K562 (cell line): ENCODE measurements at regions not wholly inside any gene's neighbourhood (a gene's known extent, or its start where the extent isn't known, plus 50 kb on each side); places are given as distances from the start of the nearest gene placed in this dataset.

ENCODE experiments used
- ATAC-seq: fragments of 200-7000 bp; cut with Tn5 transposase; 3 replicates; pipeline ENCODE4 v1.9.1; 2020; ENCODE audit warnings: moderate library complexity
- BruUV-seq: library from RNA; stranded (reverse); fragments of 400-500 nt; replicated peaks from 2 replicates; lab custom pipeline; 2021; lab: Mats Ljungman, UMichigan
- CTCF ChIA-PET: fragments of 300-600 bp; formaldehyde crosslinking; extraction: SDS; loops from one replicate; lab custom pipeline; 2021; ENCODE audit warnings: low intra/inter-chr PET ratio; lab: Yijun Ruan, JAX
- POLR2A ChIA-PET: fragments of 300-600, 350-650 bp; sonication (Branson Sonifier 250); formaldehyde crosslinking; extraction: SDS; loops from one replicate; lab custom pipeline; 2021; ENCODE audit warnings: antibody characterized with exemption, inconsistent platforms; lab: Yijun Ruan, JAX
- DNase-seq, 4 experiments: peaks; one replicate each; pipeline versions ENCODE4 v3.0.0 to v3.0.0-alpha.2; 2011 to 2018; ENCODE audit warnings: low spot score in 3 of 4, mixed read lengths in 3 of 4; ENCODE audit errors: extremely low read depth in 1 of 4
- FAIRE-seq: peaks from 2 replicates; lab custom pipeline; 2011; peaks lifted over from hg19 to GRCh38; lab: Jason Lieb, UNC
- H2AFZ ChIP-seq: 2 replicates; pipeline ENCODE4 v1.6.0; 2011; ENCODE audit warnings: low read depth, low read length, control low read depth, inconsistent platforms
- H3K27ac ChIP-seq: fragments of 200-600 bp; 3 replicates; pipeline ENCODE4 v1.8.0; 2011; ENCODE audit warnings: low read depth, mild to moderate bottlenecking, control low read depth, inconsistent platforms, low read length, moderate library complexity, mixed read lengths; ENCODE audit errors: extremely low read depth
- H3K27me3 ChIP-seq, 2 experiments: fragments of 300-600 bp in 1 of 2; 2 replicates in 1 of 2; 3 replicates in 1 of 2; pipeline versions ENCODE4 v1.6.0 to v1.8.0; 2011; ENCODE audit warnings: inconsistent platforms in 2 of 2, low read length in 2 of 2, mild to moderate bottlenecking in 1 of 2, mixed read lengths in 1 of 2, moderate library complexity in 1 of 2; ENCODE audit not compliant: control insufficient read depth in 2 of 2, insufficient read depth in 2 of 2
- H3K36me3 ChIP-seq: fragments of 300-600 bp; 3 replicates; pipeline ENCODE4 v1.8.0; 2011; ENCODE audit warnings: mild to moderate bottlenecking, low read length, inconsistent platforms; ENCODE audit not compliant: control insufficient read depth, insufficient read depth
- H3K4me1 ChIP-seq, 2 experiments: fragments of 200-600 bp in 1 of 2; replicated peaks in 1 of 2; 2 replicates in 1 of 2; 3 replicates in 1 of 2; pipeline versions ENCODE4 v1.5.1 to v1.8.0; 2011; ENCODE audit warnings: inconsistent platforms in 2 of 2, low read length in 2 of 2, mild to moderate bottlenecking in 1 of 2, mixed read lengths in 1 of 2, moderate library complexity in 1 of 2; ENCODE audit not compliant: control insufficient read depth in 2 of 2, insufficient read depth in 2 of 2
- H3K4me2 ChIP-seq: 2 replicates; pipeline ENCODE4 v1.6.1; 2011; ENCODE audit warnings: low read length, control low read depth, inconsistent platforms, mixed read lengths; ENCODE audit not compliant: insufficient read depth
- H3K4me3 ChIP-seq: fragments of 200-600 bp; sonication (generic), shearing (Covaris generic); 2 replicates; pipeline ENCODE4 v1.5.1; 2016; ENCODE audit warnings: control low read depth, inconsistent platforms
- H3K79me2 ChIP-seq: fragments of 200-600 bp; 3 replicates; pipeline ENCODE4 v1.8.0; 2011; ENCODE audit warnings: low read length, inconsistent platforms; ENCODE audit not compliant: control insufficient read depth, insufficient read depth
- H3K9ac ChIP-seq, 2 experiments: 2 replicates each; pipeline versions ENCODE4 v1.6.0 to v1.6.1; 2011; ENCODE audit warnings: low read depth in 2 of 2, low read length in 2 of 2, control low read depth in 1 of 2, inconsistent platforms in 1 of 2, mild to moderate bottlenecking in 1 of 2, mixed read lengths in 1 of 2; ENCODE audit not compliant: insufficient read depth in 1 of 2
- H3K9me1 ChIP-seq: one replicate; pipeline ENCODE4 v1.6.0; 2011; ENCODE audit warnings: inconsistent platforms, mild to moderate bottlenecking, low read length, moderate library complexity; ENCODE audit not compliant: control insufficient read depth, insufficient read depth
- H3K9me3 ChIP-seq: replicated peaks from 2 replicates; pipeline ENCODE4 v1.5.1; 2011; ENCODE audit warnings: low read depth, low read length, inconsistent platforms; ENCODE audit not compliant: control insufficient read depth, insufficient read depth
- H4K20me1 ChIP-seq: replicated peaks from 2 replicates; pipeline ENCODE4 v1.6.1; 2011; ENCODE audit warnings: low read length, inconsistent platforms, mixed read lengths; ENCODE audit not compliant: control insufficient read depth, insufficient read depth
- ARHGAP35 ChIP-seq: fragments of 450-650 bp; IDR thresholded peaks from 2 replicates; pipeline ENCODE4 v1.6.1; 2018; ENCODE audit not compliant: partially characterized antibody
- DDX20 ChIP-seq: fragments of 450-650 bp; IDR thresholded peaks from 2 replicates; pipeline ENCODE4 v1.6.1; 2016; ENCODE audit warnings: missing genetic modification characterization, low read depth, mild to moderate bottlenecking, missing compliant biosample characterization, moderate library complexity
- ELF1 ChIP-seq: fragments of 200-800 bp; sonication (Bioruptor generic); IDR thresholded peaks from 2 replicates; pipeline ENCODE4 v1.6.1; 2016; ENCODE audit warnings: missing genetic modification characterization, missing compliant biosample characterization
- HDAC1 ChIP-seq, 2 experiments: fragments of 450-650 bp; IDR thresholded peaks; 2 replicates each; pipeline ENCODE4 v1.6.1; 2016 to 2017; ENCODE audit warnings: inconsistent platforms in 1 of 2, mild to moderate bottlenecking in 1 of 2, moderate library complexity in 1 of 2
- PTTG1 ChIP-seq: fragments of 450-650 bp; IDR thresholded peaks from 2 replicates; pipeline ENCODE4 v1.6.1; 2016; ENCODE audit warnings: low read depth, mild to moderate bottlenecking, missing genetic modification characterization, missing compliant biosample characterization
- RAD51 ChIP-seq: fragments of 450-650 bp; IDR thresholded peaks from 2 replicates; pipeline ENCODE4 v1.7.1; 2016; ENCODE audit warnings: low read depth, mild to moderate bottlenecking, borderline replicate concordance
- SMAD1 ChIP-seq: fragments of 150-350 bp; IDR thresholded peaks from 2 replicates; pipeline ENCODE4 v1.6.1; 2014; ENCODE audit warnings: low read length, low read depth; ENCODE audit not compliant: partially characterized antibody
- SNRNP70 ChIP-seq: fragments of 200-400 bp; formaldehyde crosslinking; optimal IDR thresholded peaks from 2 replicates; pipeline ENCODE3; 2017; ENCODE audit warnings: low read depth, low read length
- TBP ChIP-seq: optimal IDR thresholded peaks from 2 replicates; pipeline ENCODE3; 2011; ENCODE audit warnings: low read depth, low read length, improper control_type of control experiment
- YY1 ChIP-seq, 3 experiments: IDR thresholded peaks; 2 replicates each; pipeline ENCODE4 v1.6.1; 2011; ENCODE audit warnings: low read length in 2 of 3, mild to moderate bottlenecking in 2 of 3, moderate library complexity in 2 of 3, borderline replicate concordance in 1 of 3, control low read depth in 1 of 3, low read depth in 1 of 3; ENCODE audit not compliant: insufficient read depth in 3 of 3, insufficient replicate concordance in 2 of 3, control insufficient read depth in 1 of 3, insufficient read length in 1 of 3; ENCODE audit errors: extremely low read depth in 1 of 3
- ZKSCAN3 ChIP-seq: fragments of 250-450 bp; sonication (Bioruptor Pico); IDR thresholded peaks from 2 replicates; pipeline ENCODE4 v1.4.0; 2020
- ZNF3 ChIP-seq: fragments of 250-450 bp; sonication (Bioruptor Pico); IDR thresholded peaks from 2 replicates; pipeline ENCODE4 v1.5.0; 2021; ENCODE audit warnings: mild to moderate bottlenecking, moderate library complexity
- ZNF444 ChIP-seq: fragments of 250-450 bp; sonication (Bioruptor Pico); IDR thresholded peaks from 2 replicates; pipeline ENCODE4 v1.4.0; 2020; ENCODE audit warnings: mild to moderate bottlenecking, moderate library complexity
- ZNF766 ChIP-seq: fragments of 200-800 bp; sonication (Bioruptor generic); conservative IDR thresholded peaks from 2 replicates; pipeline ENCODE4 v1.6.1; 2016; ENCODE audit warnings: missing genetic modification characterization, missing compliant biosample characterization
- ZNF79 ChIP-seq: fragments of 250-450 bp; sonication (Bioruptor Pico); IDR thresholded peaks from 2 replicates; pipeline ENCODE4 v1.4.0; 2020; ENCODE audit warnings: low read depth, mild to moderate bottlenecking, moderate library complexity
- WGBS: fragments of 100-300 bp; shearing (Covaris generic); methylation state at CpG from one replicate; pipeline ENCODE4 v1.1.6; 2016; ENCODE audit warnings: low coverage, mixed read lengths; ENCODE audit not compliant: insufficient coverage; ENCODE audit errors: missing lambda C conversion rate; 5-methylcytosine and 5-hydroxymethylcytosine counted together
- in situ Hi-C: fragments of 300-500 bp; cut with MboI; formaldehyde crosslinking; loops from 4 replicates; pipeline ENCODE4 v1.15.0; 2018; ENCODE audit warnings: inconsistent platforms, mixed read lengths
- intact Hi-C: fragments of 100-400 bp; cut with micrococcal nuclease; formaldehyde crosslinking; loops from 2 replicates; pipeline ENCODE4 v1.14.2; 2022
- TF ChIP-seq, protein P1 (sequence below): fragments of 250-450 bp; sonication (Bioruptor Pico); IDR thresholded peaks from 2 replicates; pipeline ENCODE4 v1.8.0; 2022; ENCODE audit warnings: moderate library complexity, mild to moderate bottlenecking, inconsistent platforms
- TF ChIP-seq, protein P2 (sequence below): sonication (generic); formaldehyde crosslinking; IDR thresholded peaks from 2 replicates; pipeline ENCODE4 v1.8.1; 2023; ENCODE audit warnings: mild to moderate bottlenecking, missing genetic modification reagents, moderate library complexity
- TF ChIP-seq, protein P3 (sequence below), 2 experiments: fragments of 450-650 bp in 1 of 2; sonication (generic) in 1 of 2; formaldehyde crosslinking in 1 of 2; IDR thresholded peaks in 1 of 2; conservative IDR thresholded peaks in 1 of 2; 2 replicates each; pipeline versions ENCODE4 v1.6.1 to v1.8.1; 2016 to 2023; ENCODE audit warnings: mild to moderate bottlenecking in 2 of 2, moderate library complexity in 2 of 2, inconsistent platforms in 1 of 2, missing genetic modification reagents in 1 of 2
- TF ChIP-seq, protein P4 (sequence below): fragments of 250-450 bp; sonication (Bioruptor Pico); IDR thresholded peaks from 2 replicates; pipeline ENCODE4 v1.5.0; 2020; ENCODE audit warnings: mild to moderate bottlenecking

DNA sequence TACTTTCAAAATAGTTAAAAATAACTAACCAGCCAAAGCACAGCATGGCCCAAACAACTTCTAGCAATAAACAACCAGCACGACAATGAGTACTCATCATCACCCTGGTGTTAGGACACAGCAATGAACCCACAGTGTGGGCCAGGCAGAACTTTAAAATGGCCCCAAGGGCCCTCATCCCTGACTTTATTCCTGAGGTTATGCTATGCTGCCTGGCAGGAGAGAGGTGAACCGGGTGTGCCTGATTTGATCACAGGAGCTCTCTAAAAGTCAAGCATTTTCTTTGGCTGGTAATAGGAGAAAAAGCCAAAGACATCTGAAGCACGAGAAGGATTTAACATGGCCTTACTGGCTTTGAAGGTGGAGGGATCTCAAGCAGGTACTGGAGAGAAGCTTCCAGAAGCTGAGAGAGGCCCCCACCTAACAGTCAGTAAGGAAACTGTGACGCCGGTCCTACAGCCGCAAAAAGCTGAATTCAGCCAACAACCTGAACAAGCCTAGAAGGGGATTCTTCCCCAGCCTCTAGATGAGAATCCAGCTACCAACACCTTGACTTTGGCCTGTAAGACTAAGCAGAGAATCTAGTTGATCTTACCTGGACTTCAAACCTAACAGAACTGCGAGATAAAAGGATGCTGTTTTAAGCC lies 115.4 kb downstream of the DDX1 start:
- Histone ChIP-seq H3K9me3 (no peaks in the 10 kb centered on the region), H2AFZ (no peak overlapping the region), H3K9me1 (no peaks in the 10 kb centered on the region), H3K79me2 (no peaks in the 10 kb centered on the region), H3K4me2 (no peak overlapping the region), H3K36me3 (no peaks in the 10 kb centered on the region), H4K20me1 (peaks cover 4% of the 10 kb centered on the region; the same call in 1 of the 2 replicates), H3K27me3 (peaks cover 14 to 40% of the 10 kb centered on the region in 2 experiments; a peak in 4 of 5 replicates), H3K9ac (no peak overlapping the region), H3K4me3 (no peak overlapping the region), H3K27ac (no peak overlapping the region), H3K4me1 (no peaks in the 10 kb centered on the region)
- no peak for TF ChIP-seq ZKSCAN3 (CRISPR knock-in tag)
- TF ChIP-seq, protein P1, sequence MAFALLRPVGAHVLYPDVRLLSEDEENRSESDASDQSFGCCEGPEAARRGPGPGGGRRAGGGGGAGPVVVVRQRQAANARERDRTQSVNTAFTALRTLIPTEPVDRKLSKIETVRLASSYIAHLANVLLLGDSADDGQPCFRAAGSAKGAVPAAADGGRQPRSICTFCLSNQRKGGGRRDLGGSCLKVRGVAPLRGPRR (CRISPR knock-in tag), result no peak
- TF ChIP-seq, protein P2, sequence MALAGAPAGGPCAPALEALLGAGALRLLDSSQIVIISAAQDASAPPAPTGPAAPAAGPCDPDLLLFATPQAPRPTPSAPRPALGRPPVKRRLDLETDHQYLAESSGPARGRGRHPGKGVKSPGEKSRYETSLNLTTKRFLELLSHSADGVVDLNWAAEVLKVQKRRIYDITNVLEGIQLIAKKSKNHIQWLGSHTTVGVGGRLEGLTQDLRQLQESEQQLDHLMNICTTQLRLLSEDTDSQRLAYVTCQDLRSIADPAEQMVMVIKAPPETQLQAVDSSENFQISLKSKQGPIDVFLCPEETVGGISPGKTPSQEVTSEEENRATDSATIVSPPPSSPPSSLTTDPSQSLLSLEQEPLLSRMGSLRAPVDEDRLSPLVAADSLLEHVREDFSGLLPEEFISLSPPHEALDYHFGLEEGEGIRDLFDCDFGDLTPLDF (CRISPR knock-in tag), result no peak
- no peak for TF ChIP-seq HDAC1 (IDR thresholded peaks at IDR 0.05)
- TF ChIP-seq, protein P3, sequence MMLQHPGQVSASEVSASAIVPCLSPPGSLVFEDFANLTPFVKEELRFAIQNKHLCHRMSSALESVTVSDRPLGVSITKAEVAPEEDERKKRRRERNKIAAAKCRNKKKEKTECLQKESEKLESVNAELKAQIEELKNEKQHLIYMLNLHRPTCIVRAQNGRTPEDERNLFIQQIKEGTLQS (IDR thresholded peaks at IDR 0.05), result no peak
- TF ChIP-seq, protein P3 (CRISPR knock-in tag; conservative IDR thresholded peaks at IDR 0.05), result no peak
- TF ChIP-seq DDX20, result no peak
- no peak for TF ChIP-seq PTTG1
- TF ChIP-seq ELF1, result no peak
- TF ChIP-seq YY1 (IDR thresholded peaks at IDR 0.05; ENCODE audit: borderline replicate concordance in 1 of 3, control insufficient read depth in 1 of 3, extremely low read depth in 1 of 3, insufficient read depth in 3 of 3, insufficient read length in 1 of 3, insufficient replicate concordance in 2 of 3, low read depth in 1 of 3, low read length in 2 of 3), result no peak
- no peak for TF ChIP-seq ZNF79 (CRISPR knock-in tag)
- no peak for TF ChIP-seq ZNF3 (CRISPR knock-in tag)
- TF ChIP-seq ZNF766 (CRISPR knock-in tag), result no peak
- no peak for TF ChIP-seq TBP
- TF ChIP-seq RAD51, result no peak
- no peak for TF ChIP-seq SMAD1
- TF ChIP-seq ARHGAP35, result no peak
- TF ChIP-seq, protein P4, sequence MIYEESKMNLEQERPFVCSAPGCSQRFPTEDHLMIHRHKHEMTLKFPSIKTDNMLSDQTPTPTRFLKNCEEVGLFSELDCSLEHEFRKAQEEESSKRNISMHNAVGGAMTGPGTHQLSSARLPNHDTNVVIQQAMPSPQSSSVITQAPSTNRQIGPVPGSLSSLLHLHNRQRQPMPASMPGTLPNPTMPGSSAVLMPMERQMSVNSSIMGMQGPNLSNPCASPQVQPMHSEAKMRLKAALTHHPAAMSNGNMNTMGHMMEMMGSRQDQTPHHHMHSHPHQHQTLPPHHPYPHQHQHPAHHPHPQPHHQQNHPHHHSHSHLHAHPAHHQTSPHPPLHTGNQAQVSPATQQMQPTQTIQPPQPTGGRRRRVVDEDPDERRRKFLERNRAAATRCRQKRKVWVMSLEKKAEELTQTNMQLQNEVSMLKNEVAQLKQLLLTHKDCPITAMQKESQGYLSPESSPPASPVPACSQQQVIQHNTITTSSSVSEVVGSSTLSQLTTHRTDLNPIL, result no peak
- no peak for TF ChIP-seq ZNF444 (CRISPR knock-in tag)
- TF ChIP-seq SNRNP70, result no peak
- BruUV-seq, result no TSS peak
- in situ Hi-C loops, result no loop called here
- no peak for FAIRE-seq
- intact Hi-C loops, result no loop called here
- under 1% methylated on average over 7 of the region's 7 CpGs for WGBS
- CTCF ChIA-PET, result no interaction called here
- POLR2A ChIA-PET, result no interaction called here
- ATAC-seq, result no peak
- DNase-seq, result no peak
